HL-60 (cell line): ENCODE measurements at regions not wholly inside any gene's neighbourhood (a gene's known extent, or its start where the extent isn't known, plus 50 kb on each side); places are given as distances from the start of the nearest gene placed in this dataset.

Experiments used
- CTCF ChIP-seq: IDR thresholded peaks from one replicate; pipeline ENCODE4 v1.5.1; 2011; ENCODE audit warnings: low read length, control low read depth, inconsistent platforms; ENCODE audit not compliant: insufficient read depth
- GABPA ChIP-seq: IDR thresholded peaks from 2 replicates; pipeline ENCODE4 v1.6.1; 2012; ENCODE audit warnings: low read depth
- POLR2AphosphoS5 ChIP-seq: IDR thresholded peaks from 2 replicates; pipeline ENCODE4 v1.6.1; 2012; ENCODE audit warnings: low read depth
- TF ChIP-seq, protein P1 (sequence below): IDR thresholded peaks from 2 replicates; pipeline ENCODE4 v1.6.1; 2012; ENCODE audit warnings: low read depth; ENCODE audit not compliant: insufficient replicate concordance

GRCh38 chr6:22804620-22805261 is 235.4 kb downstream of the HDGFL1 start:
- TF ChIP-seq, protein P1, sequence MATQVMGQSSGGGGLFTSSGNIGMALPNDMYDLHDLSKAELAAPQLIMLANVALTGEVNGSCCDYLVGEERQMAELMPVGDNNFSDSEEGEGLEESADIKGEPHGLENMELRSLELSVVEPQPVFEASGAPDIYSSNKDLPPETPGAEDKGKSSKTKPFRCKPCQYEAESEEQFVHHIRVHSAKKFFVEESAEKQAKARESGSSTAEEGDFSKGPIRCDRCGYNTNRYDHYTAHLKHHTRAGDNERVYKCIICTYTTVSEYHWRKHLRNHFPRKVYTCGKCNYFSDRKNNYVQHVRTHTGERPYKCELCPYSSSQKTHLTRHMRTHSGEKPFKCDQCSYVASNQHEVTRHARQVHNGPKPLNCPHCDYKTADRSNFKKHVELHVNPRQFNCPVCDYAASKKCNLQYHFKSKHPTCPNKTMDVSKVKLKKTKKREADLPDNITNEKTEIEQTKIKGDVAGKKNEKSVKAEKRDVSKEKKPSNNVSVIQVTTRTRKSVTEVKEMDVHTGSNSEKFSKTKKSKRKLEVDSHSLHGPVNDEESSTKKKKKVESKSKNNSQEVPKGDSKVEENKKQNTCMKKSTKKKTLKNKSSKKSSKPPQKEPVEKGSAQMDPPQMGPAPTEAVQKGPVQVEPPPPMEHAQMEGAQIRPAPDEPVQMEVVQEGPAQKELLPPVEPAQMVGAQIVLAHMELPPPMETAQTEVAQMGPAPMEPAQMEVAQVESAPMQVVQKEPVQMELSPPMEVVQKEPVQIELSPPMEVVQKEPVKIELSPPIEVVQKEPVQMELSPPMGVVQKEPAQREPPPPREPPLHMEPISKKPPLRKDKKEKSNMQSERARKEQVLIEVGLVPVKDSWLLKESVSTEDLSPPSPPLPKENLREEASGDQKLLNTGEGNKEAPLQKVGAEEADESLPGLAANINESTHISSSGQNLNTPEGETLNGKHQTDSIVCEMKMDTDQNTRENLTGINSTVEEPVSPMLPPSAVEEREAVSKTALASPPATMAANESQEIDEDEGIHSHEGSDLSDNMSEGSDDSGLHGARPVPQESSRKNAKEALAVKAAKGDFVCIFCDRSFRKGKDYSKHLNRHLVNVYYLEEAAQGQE = no peak
- no peak for TF ChIP-seq CTCF
- no peak for TF ChIP-seq GABPA
- no peak for TF ChIP-seq POLR2AphosphoS5
